ENCODE measurements at regions not wholly inside any gene's neighbourhood (a gene's known extent, or its start where the extent isn't known, plus 50 kb on each side); places are given as distances from the start of the nearest gene placed in this dataset.

- no peak overlapping the region for H2AFZ ChIP-seq (ENCODE audit: control insufficient read depth, low read depth, low read length)
- BruUV-seq (replicated peaks), result no TSS peak
- 44% methylated on average over 4 of the region's 4 CpGs for WGBS (ENCODE audit: insufficient coverage, insufficient replicate concordance, low lambda C conversion rate, missing lambda C conversion rate)
- ChIA-PET CTCF (no interaction called here), RAD21 (ENCODE audit: unreplicated experiment) (no interaction called here), POLR2A (no interaction called here), SMC1A (ENCODE audit: uncharacterized antibody, unreplicated experiment) (no interaction called here)
- no peaks in the 10 kb centered on the region for H3K4me1 ChIP-seq (ENCODE audit: control insufficient read depth, insufficient read depth, low read length)
- DNase-seq (ENCODE audit: low read depth, low spot score) (no peak), FAIRE-seq (no peak), ATAC-seq (no peak)
- no peaks in the 10 kb centered on the region for H4K20me1 ChIP-seq (ENCODE audit: control insufficient read depth, insufficient read depth)
- no peak overlapping the region for H3K9ac ChIP-seq (ENCODE audit: control insufficient read depth, insufficient read depth, low read length)
- no peak overlapping the region for H3K27ac ChIP-seq (ENCODE audit: control insufficient read depth, insufficient read depth)
- H3K9me3 ChIP-seq (replicated peaks; ENCODE audit: control insufficient read depth, insufficient read depth, low read length), result no peaks in the 10 kb centered on the region
- H3K27me3 ChIP-seq (replicated peaks in 1 of 2; ENCODE audit: control insufficient read depth in 2 of 2, insufficient read depth in 2 of 2, low read length in 1 of 2), result no peaks in the 10 kb centered on the region
- H3K4me3 ChIP-seq, result no peak overlapping the region
- intact Hi-C loops (cut with micrococcal nuclease; ENCODE audit: unreplicated experiment) (no loop called here), in situ Hi-C loops (cut with MboI) (no loop called here)
- no peaks in the 10 kb centered on the region for H3K79me2 ChIP-seq (ENCODE audit: control insufficient read depth, insufficient read depth, low read length)
- no peak overlapping the region for H3K4me2 ChIP-seq (ENCODE audit: control insufficient read depth, insufficient read depth)
- H3K36me3 ChIP-seq (ENCODE audit: control insufficient read depth in 2 of 2, insufficient read depth in 2 of 2, low read length in 1 of 2), result no peaks in the 10 kb centered on the region
- TF ChIP-seq PAX8 (IDR thresholded peaks at IDR 0.05), result no peak
- no peak for TF ChIP-seq ZNF217 (IDR thresholded peaks at IDR 0.05)
- no peak for TF ChIP-seq PML (IDR thresholded peaks at IDR 0.05; ENCODE audit: low read length)
- TF ChIP-seq ZNF274 (IDR thresholded peaks at IDR 0.05; ENCODE audit: insufficient read depth, insufficient read length), result no peak
- TF ChIP-seq POLR2AphosphoS5 (IDR thresholded peaks at IDR 0.05; ENCODE audit: low read length), result no peak
- no peak for TF ChIP-seq RBBP5 (conservative IDR thresholded peaks at IDR 0.05)
- TF ChIP-seq GABPA (IDR thresholded peaks at IDR 0.05; ENCODE audit: low read depth), result no peak
- TF ChIP-seq POLR2AphosphoS2 (IDR thresholded peaks at IDR 0.05; ENCODE audit: low read depth, low read length), result no peak
- TF ChIP-seq MTA3 (IDR thresholded peaks at IDR 0.05; ENCODE audit: borderline replicate concordance, low read length), result no peak
- TF ChIP-seq SPI1 (IDR thresholded peaks at IDR 0.05; ENCODE audit: borderline replicate concordance, insufficient read depth, low read depth, low read length), result no peak
- no peak for TF ChIP-seq ZNF622 (IDR thresholded peaks at IDR 0.05)
- no peak for TF ChIP-seq SKIL (IDR thresholded peaks at IDR 0.05; ENCODE audit: low read depth, poor library complexity, severe bottlenecking)
- no peak for TF ChIP-seq E2F4 (IDR thresholded peaks at IDR 0.05; ENCODE audit: low read depth, low read length)
- no peak for TF ChIP-seq MLLT1 (IDR thresholded peaks at IDR 0.05)
These were observed 232.6 kb downstream of the FLRT2 start for GRCh38 chr14:85762526-85762925.
